Smooth muscle cell (in vitro differentiated cells): ENCODE measurements at regions not wholly inside any gene's neighbourhood (a gene's known extent, or its start where the extent isn't known, plus 50 kb on each side); places are given as distances from the start of the nearest gene placed in this dataset.

Experiments
- DNase-seq: peaks from one replicate; lab custom pipeline; 2025; ENCODE audit not compliant: unreplicated experiment; lab: John Stamatoyannopoulos, UW
- H2AFZ ChIP-seq: fragments of 200-600 bp; sonication (generic); 2 replicates; pipeline ENCODE4 v1.6.0; 2016; ENCODE audit warnings: antibody characterized with exemption, low read depth, mild to moderate bottlenecking
- H3F3A ChIP-seq: fragments of 200-600 bp; sonication (generic); 2 replicates; pipeline ENCODE4 v1.6.0; 2017; ENCODE audit warnings: antibody characterized with exemption, low read depth
- H3K27ac ChIP-seq: fragments of 200-600 bp; sonication (generic); 2 replicates; pipeline ENCODE4 v1.5.1; 2016; ENCODE audit warnings: low read depth, mild to moderate bottlenecking
- H3K27me3 ChIP-seq: fragments of 200-600 bp; sonication (generic); 2 replicates; pipeline ENCODE4 v1.6.1; 2016; ENCODE audit warnings: low read depth, mild to moderate bottlenecking
- H3K36me3 ChIP-seq: fragments of 200-600 bp; sonication (generic); 2 replicates; pipeline ENCODE4 v1.5.1; 2016; ENCODE audit warnings: low read depth
- H3K4me1 ChIP-seq: fragments of 200-600 bp; sonication (generic); 2 replicates; pipeline ENCODE4 v1.5.1; 2016; ENCODE audit warnings: low read depth
- H3K4me2 ChIP-seq: fragments of 200-600 bp; sonication (generic); 2 replicates; pipeline ENCODE4 v1.6.0; 2016; ENCODE audit warnings: mild to moderate bottlenecking
- H3K4me3 ChIP-seq: fragments of 200-600 bp; sonication (generic); 2 replicates; pipeline ENCODE4 v1.5.1; 2016; ENCODE audit warnings: mild to moderate bottlenecking
- H3K79me2 ChIP-seq: fragments of 200-600 bp; sonication (generic); 2 replicates; pipeline ENCODE4 v1.6.0; 2016; ENCODE audit warnings: low read depth, mild to moderate bottlenecking
- H3K9ac ChIP-seq: fragments of 200-600 bp; sonication (generic); 2 replicates; pipeline ENCODE4 v1.6.0; 2016; ENCODE audit warnings: low read depth
- H3K9me3 ChIP-seq: fragments of 200-600 bp; sonication (generic); replicated peaks from 2 replicates; pipeline ENCODE4 v1.5.1; 2016; ENCODE audit warnings: low read depth
- H4K20me1 ChIP-seq: fragments of 200-600 bp; sonication (generic); 2 replicates; pipeline ENCODE4 v1.6.0; 2016; ENCODE audit warnings: low read depth
- CTCF ChIP-seq: fragments of 200-600 bp; sonication (generic); IDR thresholded peaks from 2 replicates; pipeline ENCODE4 v1.5.1; 2017; ENCODE audit warnings: borderline replicate concordance, mild to moderate bottlenecking, antibody characterized with exemption; ENCODE audit not compliant: insufficient read depth, poor library complexity, severe bottlenecking
- WGBS: methylation state at CpG from one replicate; pipeline ENCODE4 v1.1.7; 2016; ENCODE audit warnings: low lambda C conversion rate; 5-methylcytosine and 5-hydroxymethylcytosine counted together

DNA sequence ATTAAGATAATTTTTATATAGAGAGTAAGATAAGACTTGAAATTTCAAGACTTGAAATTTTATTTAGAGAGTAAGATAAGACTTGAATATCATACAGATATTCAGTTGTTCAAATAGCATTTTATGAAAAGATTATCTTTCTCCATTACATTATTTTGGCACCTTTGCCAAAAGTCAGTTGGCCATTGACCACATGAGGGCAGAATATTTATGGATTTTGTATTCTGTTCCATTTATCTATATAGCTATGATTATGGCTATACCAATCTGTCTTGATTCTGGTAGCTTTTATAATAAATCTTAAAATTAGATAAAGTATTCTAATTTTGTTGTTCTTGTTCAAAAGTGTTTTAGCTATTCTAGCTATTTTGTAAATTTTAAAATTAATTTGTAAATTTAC is 537.9 kb upstream of the GJE1 start:
- H3K27me3 ChIP-seq = no peaks in the 10 kb centered on the region
- no peaks in the 10 kb centered on the region for H4K20me1 ChIP-seq
- no peak overlapping the region for H3K4me2 ChIP-seq
- DNase-seq = no peak
- no peaks in the 10 kb centered on the region for H3K36me3 ChIP-seq
- no peaks in the 10 kb centered on the region for H3K79me2 ChIP-seq
- no peaks in the 10 kb centered on the region for H3F3A ChIP-seq
- no peaks in the 10 kb centered on the region for H3K9me3 ChIP-seq
- no peaks in the 10 kb centered on the region for H3K4me1 ChIP-seq
- H3K4me3 ChIP-seq = no peak overlapping the region
- TF ChIP-seq CTCF = no peak
- H2AFZ ChIP-seq = no peak overlapping the region
- no peak overlapping the region for H3K27ac ChIP-seq
- no peak overlapping the region for H3K9ac ChIP-seq

- H3K9ac ChIP-seq = no peak overlapping the region
- no peaks in the 10 kb centered on the region for H3F3A ChIP-seq
- H3K79me2 ChIP-seq = no peaks in the 10 kb centered on the region
- H4K20me1 ChIP-seq = no peaks in the 10 kb centered on the region
- 92% methylated on average over 2 of the region's 2 CpGs for WGBS
- no peaks in the 10 kb centered on the region for H3K9me3 ChIP-seq
- no peaks in the 10 kb centered on the region for H3K4me1 ChIP-seq
- no peaks in the 10 kb centered on the region for H3K36me3 ChIP-seq
- H3K27me3 ChIP-seq = no peaks in the 10 kb centered on the region
- no peak overlapping the region for H3K4me3 ChIP-seq
- TF ChIP-seq CTCF = no peak
- H2AFZ ChIP-seq = no peak overlapping the region
- DNase-seq = no peak
- H3K4me2 ChIP-seq = no peak overlapping the region
- no peak overlapping the region for H3K27ac ChIP-seq
Observed at GRCh38 chr6:141593311-141593710, 539.4 kb upstream of the GJE1 start.

DNA sequence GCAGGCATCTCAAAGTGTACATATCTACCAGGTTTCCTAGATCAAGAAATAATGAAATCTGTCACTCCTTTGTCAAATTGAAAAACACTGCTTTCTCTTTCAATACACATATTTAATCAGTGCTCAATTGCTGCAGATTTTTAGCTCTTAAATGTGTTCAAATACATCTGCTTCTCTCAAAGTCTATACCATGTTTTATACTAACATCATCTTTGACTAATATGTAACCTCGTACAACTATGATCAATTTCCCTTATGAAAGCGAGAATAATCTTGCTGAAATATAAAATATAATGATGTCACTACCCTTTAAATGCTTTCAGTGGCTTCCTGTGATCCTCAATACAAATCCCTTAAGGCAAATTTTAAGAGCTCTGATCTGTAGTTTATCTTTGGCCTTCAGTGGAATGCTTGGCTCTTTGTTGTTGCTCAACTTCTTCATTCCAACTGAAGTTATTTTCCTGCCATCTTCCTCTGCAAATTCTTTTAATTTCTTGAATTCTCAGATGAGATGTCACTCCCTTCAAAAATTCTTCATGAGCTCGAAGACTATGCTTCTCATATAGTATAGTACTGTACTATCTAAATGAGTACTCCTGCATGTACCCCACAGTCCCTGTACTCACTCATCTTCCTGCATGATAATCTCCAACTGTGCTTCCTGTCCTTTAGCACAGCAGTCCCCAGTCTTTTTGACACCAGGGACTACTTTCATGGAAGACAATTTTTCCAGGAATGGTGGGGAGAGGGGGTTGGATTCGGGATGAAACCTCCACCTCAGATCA is 545.1 kb upstream of the GJE1 start:
- no peaks in the 10 kb centered on the region for H3F3A ChIP-seq
- H3K4me1 ChIP-seq = no peaks in the 10 kb centered on the region
- no peaks in the 10 kb centered on the region for H3K79me2 ChIP-seq
- no peak overlapping the region for H3K9ac ChIP-seq
- no peak overlapping the region for H2AFZ ChIP-seq
- H3K4me2 ChIP-seq = peak overlapping the region; percentile 12
- no peak for DNase-seq
- WGBS = 48% methylated on average over 4 of the region's 4 CpGs
- no peaks in the 10 kb centered on the region for H3K9me3 ChIP-seq
- no peak overlapping the region for H3K4me3 ChIP-seq
- no peaks in the 10 kb centered on the region for H4K20me1 ChIP-seq
- H3K27me3 ChIP-seq = no peaks in the 10 kb centered on the region
- peak overlapping the region; percentile 4 for H3K27ac ChIP-seq
- no peaks in the 10 kb centered on the region for H3K36me3 ChIP-seq
- TF ChIP-seq CTCF = no peak

DNA sequence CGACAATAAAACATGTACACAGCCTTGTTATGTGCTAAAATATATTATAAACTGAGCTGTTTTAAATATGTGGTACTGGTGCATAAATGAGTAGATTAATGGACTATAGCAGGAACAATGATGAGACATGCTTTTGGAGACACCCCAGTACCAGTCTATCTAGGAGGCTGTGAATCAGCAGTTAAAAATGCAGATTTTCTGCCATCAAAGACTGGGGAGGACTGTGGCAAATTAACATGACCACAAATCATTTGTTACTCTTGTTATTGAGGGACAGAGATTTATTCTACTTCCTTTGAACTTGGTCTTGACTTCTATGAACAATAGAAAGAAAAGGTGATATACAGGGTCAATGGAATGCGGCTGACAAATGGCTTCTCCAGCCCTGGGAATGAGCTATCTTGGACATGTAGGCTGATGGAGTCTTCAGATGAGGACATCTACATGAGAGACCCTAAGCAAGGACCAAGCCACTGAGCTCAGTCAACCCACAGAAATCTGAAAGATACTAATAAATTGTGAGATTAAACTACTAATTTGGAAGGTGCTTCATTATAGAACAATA is 551.7 kb upstream of the GJE1 start:
- Histone ChIP-seq H4K20me1 (no peaks in the 10 kb centered on the region), H3F3A (no peaks in the 10 kb centered on the region), H3K9me3 (no peaks in the 10 kb centered on the region), H3K4me3 (no peak overlapping the region), H3K36me3 (no peaks in the 10 kb centered on the region), H3K9ac (no peak overlapping the region), H3K4me2 (no peak overlapping the region), H3K4me1 (no peaks in the 10 kb centered on the region), H3K27me3 (no peaks in the 10 kb centered on the region), H2AFZ (no peak overlapping the region), H3K79me2 (no peaks in the 10 kb centered on the region), H3K27ac (no peak overlapping the region)
- 87% methylated on average over 2 of the region's 2 CpGs for WGBS
- TF ChIP-seq CTCF = no peak
- no peak for DNase-seq
